Pancreas (tissue), 10 donors: ENCODE measurements at regions not wholly inside any gene's neighbourhood (a gene's known extent, or its start where the extent isn't known, plus 50 kb on each side); places are given as distances from the start of the nearest gene placed in this dataset.

Source experiments
- ATAC-seq, 4 donors: fragments of 200-7000 bp; cut with Tn5 transposase; one replicate each; pipeline versions ENCODE4 v1.8.0 to v1.9.1; 2020; ENCODE audit warnings: mild to moderate bottlenecking in 4 of 4, moderate library complexity in 4 of 4
- DNase-seq, 6 donors: peaks; one replicate each; pipeline ENCODE4 v3.0.0-alpha.2; 2020
- FAIRE-seq: peaks from 2 replicates; lab custom pipeline; 2012; peaks lifted over from hg19 to GRCh38; lab: Jason Lieb, UNC
- H3K27ac ChIP-seq, 4 donors: fragments of 200-600 bp; sonication (generic); 1 replicate in 3 of 4; 2 replicates in 1 of 4; pipeline versions ENCODE4 v1.5.0 to v1.8.0; 2020
- H3K27me3 ChIP-seq, 4 donors: fragments of 200-600 bp; one replicate each; pipeline ENCODE4 v1.8.0; 2021
- H3K36me3 ChIP-seq, 3 donors: fragments of 200-600 bp; sonication (generic) in 1 of 3; one replicate each; pipeline versions ENCODE4 v1.5.0 to v1.8.0; 2020 to 2021
- H3K4me1 ChIP-seq, 3 donors: fragments of 200-600 bp; one replicate each; pipeline ENCODE4 v1.8.0; 2021
- H3K4me3 ChIP-seq, 4 donors: fragments of 200-600 bp; sonication (generic) in 2 of 4; one replicate each; pipeline versions ENCODE4 v1.5.0 to v1.8.0; 2020 to 2021
- H3K9me3 ChIP-seq, 4 donors: fragments of 200-600 bp; one replicate each; pipeline ENCODE4 v1.8.0; 2021
- WGBS, 2 donors: extraction: QIAGEN DNeasy Blood & Tissue Kit; methylation state at CpG; one replicate each; pipeline ENCODE4 v1.1.7; 2013; 5-methylcytosine and 5-hydroxymethylcytosine counted together
- intact Hi-C, 3 donors: fragments of 100-400 bp; cut with DNase I; formaldehyde crosslinking; loops; one replicate each; pipeline versions ENCODE4 v1.11.1 to v1.14.2; 2022
- TF ChIP-seq, protein P1 (sequence below), 4 donors: fragments of 200-600 bp; sonication (generic) in 3 of 4; IDR thresholded peaks; one replicate each; pipeline versions ENCODE4 v1.5.0 to v1.8.0; 2021; ENCODE audit warnings: antibody characterized with exemption in 4 of 4
- donor health status: healthy with polysubstance abuse.
- donor health status: DM: no; HTN: no; CAD: no; lungs with moderate emphysema.
- donor health status: DM: no; HTN: no; CAD: no.
- donor health status: control.
- donor health status: control.
- donor health status: Bipolar disorder and iron deficiency.
- donor health status: DM: yes; HTN: yes; CAD: no.
- donor health status: DM: no; HTN: no; CAD: no.
- donor health status: DM: no; HTN: no; CAD: no.
- donor health status: DM: yes; HTN: yes; CAD: no.

DNA sequence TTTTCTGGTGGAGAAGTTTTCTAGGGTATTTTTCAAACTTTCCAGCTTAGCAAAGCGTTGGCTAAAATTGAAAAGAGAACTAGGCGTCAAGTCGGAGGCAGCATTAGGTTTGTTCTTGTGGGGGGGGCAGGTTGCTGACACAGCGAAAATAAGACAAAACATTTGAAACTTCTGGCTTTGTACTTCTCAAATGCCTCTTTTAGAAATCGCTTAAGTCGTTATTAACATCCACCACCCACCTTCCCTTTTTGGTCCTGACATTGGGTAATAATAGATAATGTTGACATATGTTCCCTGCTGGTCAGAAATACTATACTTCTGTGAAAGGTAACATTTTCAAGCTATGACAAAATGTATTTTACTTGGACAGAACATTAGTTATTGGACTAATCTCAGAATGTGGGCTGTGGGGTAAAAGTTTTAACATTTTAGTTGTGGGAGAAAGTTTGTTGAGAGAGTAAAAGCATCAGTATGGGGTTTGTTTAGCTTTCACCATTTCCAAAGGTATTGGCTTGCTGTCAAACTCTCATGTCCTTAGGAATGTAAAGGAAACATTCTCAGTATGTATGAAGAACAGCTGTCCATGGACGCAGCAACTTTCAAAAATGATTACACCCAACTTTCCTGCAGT, 88.1 kb upstream of the ZEB2 start:
- Histone ChIP-seq H3K9me3 (no peaks in the 10 kb centered on the region), H3K27me3 (no peaks in the 10 kb centered on the region), H3K4me1 (no peaks in the 10 kb centered on the region), H3K27ac (peak overlapping the region in 2 of 4 donors; percentile 5 to 42), H3K4me3 (no peak overlapping the region), H3K36me3 (no peaks in the 10 kb centered on the region)
- intact Hi-C loops, result no loop called here
- ATAC-seq, result peak in 2 of 4 donors; percentile 67 to 75
- no peak for FAIRE-seq
- peak in 1 of 6 donors; percentile 40 for DNase-seq
- TF ChIP-seq, protein P1, sequence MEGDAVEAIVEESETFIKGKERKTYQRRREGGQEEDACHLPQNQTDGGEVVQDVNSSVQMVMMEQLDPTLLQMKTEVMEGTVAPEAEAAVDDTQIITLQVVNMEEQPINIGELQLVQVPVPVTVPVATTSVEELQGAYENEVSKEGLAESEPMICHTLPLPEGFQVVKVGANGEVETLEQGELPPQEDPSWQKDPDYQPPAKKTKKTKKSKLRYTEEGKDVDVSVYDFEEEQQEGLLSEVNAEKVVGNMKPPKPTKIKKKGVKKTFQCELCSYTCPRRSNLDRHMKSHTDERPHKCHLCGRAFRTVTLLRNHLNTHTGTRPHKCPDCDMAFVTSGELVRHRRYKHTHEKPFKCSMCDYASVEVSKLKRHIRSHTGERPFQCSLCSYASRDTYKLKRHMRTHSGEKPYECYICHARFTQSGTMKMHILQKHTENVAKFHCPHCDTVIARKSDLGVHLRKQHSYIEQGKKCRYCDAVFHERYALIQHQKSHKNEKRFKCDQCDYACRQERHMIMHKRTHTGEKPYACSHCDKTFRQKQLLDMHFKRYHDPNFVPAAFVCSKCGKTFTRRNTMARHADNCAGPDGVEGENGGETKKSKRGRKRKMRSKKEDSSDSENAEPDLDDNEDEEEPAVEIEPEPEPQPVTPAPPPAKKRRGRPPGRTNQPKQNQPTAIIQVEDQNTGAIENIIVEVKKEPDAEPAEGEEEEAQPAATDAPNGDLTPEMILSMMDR (IDR thresholded peaks at IDR 0.05), result no peak
- WGBS, 2 donors, result 64 to 71% methylated on average over 7 of the region's 7 CpGs

DNA sequence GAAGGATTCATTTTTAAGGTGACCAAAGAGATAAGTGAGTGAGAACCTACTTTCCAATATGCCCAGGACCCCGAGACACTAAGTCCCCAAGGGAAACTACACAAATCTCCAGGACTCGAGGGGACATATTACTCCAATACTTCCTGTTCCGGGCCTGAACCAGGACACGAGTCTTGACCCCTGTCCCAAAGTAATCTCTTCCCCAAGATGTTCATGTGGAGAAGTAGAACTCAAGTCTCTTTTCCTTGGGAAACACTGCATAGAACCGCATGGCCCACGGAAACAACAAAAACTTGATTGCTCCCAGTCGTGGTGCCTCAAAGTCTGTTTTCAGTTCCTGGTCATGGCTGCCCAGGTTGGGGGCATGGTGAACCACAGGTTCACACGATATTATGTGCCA, 87.2 kb upstream of the ZEB2 start:
- DNase-seq (no peak), FAIRE-seq (no peak), ATAC-seq (peak in 1 of 4 donors; percentile 12)
- H3K27ac ChIP-seq, result peak overlapping the region in 3 of 4 donors; percentile 5 to 42 (median 9)
- H3K36me3 ChIP-seq, result no peaks in the 10 kb centered on the region
- H3K4me1 ChIP-seq, result no peaks in the 10 kb centered on the region
- no peaks in the 10 kb centered on the region for H3K27me3 ChIP-seq
- H3K4me3 ChIP-seq, result no peak overlapping the region
- TF ChIP-seq, protein P1 (IDR thresholded peaks at IDR 0.05), result no peak
- WGBS, 2 donors, result 81 to 93% methylated on average over 8 of the region's 8 CpGs
- intact Hi-C loops, result no loop called here
- no peaks in the 10 kb centered on the region for H3K9me3 ChIP-seq

DNA sequence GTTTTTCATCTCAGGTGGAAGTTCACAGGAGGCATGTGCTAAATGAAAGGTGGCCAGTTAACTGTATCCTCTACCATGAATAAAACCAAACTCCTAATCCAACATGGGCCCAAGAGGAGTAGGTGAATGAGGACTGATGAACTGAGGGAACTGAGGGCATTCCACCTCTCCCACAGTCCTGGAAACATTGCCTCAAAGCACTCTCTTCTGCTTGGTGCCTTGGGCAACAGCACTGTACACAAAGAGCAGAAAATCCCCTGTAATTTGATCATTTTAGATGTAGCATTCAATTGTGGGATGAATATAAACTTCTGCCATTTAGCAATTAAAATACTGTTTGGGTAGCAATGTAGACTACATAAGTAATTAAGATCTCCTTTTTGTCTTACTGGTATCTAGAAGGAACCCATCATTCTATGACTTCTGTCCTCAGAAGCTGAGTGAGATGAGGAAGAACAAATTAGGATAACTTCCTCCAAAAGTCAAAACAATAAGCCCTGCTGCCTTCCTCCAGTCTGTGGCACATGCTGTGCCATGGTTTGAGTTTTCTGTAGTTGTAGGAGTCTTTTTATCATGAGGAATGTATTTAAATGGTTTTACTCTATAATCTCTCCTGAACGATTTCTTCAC, 86.7 kb upstream of the ZEB2 start:
- TF ChIP-seq, protein P1 (IDR thresholded peaks at IDR 0.05), result no peak
- H3K36me3 ChIP-seq, result no peaks in the 10 kb centered on the region
- ATAC-seq (peak in 2 of 4 donors; percentile 52 to 71), FAIRE-seq (no peak), DNase-seq (no peak)
- H3K27me3 ChIP-seq, result no peaks in the 10 kb centered on the region
- intact Hi-C loops, result no loop called here
- no peaks in the 10 kb centered on the region for H3K4me1 ChIP-seq
- WGBS, 2 donors, result 68 to 69% methylated on average over 1 of the region's 1 CpG
- peak overlapping the region in 1 of 4 donors; percentile 42 for H3K27ac ChIP-seq
- no peaks in the 10 kb centered on the region for H3K9me3 ChIP-seq
- H3K4me3 ChIP-seq, result no peak overlapping the region

DNA sequence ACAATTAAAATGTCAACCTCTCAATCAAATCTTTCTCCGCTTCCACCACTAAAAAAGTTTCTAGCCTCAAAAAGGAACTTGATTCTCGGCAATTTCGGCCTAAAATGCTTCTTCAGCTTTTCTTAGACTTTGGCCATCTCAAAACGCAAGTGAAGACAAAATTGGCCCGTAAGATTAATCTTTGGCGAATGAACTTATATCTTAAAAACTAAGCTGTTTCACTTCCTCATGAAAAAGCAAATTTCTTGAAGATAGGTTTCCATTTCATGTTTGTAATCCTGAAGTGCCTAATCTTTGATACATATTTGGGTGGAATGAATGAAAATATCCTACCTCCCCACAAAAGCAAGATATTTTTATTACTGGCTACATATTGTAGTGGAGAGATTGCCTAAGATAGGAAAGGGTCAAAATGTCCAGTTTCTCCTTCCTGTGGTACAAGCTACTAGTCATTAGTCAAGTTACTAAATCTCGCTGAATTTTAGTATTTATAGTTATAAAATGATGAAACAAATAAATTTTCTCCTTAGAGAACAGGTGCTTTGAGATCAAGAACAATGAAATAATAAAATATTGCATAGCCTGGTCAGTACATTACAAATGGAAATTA, 85.4 kb upstream of the ZEB2 start:
- ATAC-seq (no peak), DNase-seq (no peak), FAIRE-seq (no peak)
- WGBS, 2 donors, result 79 to 91% methylated on average over 7 of the region's 7 CpGs
- intact Hi-C loops, result no loop called here
- Histone ChIP-seq H3K27me3 (no peaks in the 10 kb centered on the region), H3K4me3 (no peak overlapping the region), H3K4me1 (no peaks in the 10 kb centered on the region), H3K9me3 (no peaks in the 10 kb centered on the region), H3K27ac (no peak overlapping the region), H3K36me3 (no peaks in the 10 kb centered on the region)
- TF ChIP-seq, protein P1 (IDR thresholded peaks at IDR 0.05), result no peak

DNA sequence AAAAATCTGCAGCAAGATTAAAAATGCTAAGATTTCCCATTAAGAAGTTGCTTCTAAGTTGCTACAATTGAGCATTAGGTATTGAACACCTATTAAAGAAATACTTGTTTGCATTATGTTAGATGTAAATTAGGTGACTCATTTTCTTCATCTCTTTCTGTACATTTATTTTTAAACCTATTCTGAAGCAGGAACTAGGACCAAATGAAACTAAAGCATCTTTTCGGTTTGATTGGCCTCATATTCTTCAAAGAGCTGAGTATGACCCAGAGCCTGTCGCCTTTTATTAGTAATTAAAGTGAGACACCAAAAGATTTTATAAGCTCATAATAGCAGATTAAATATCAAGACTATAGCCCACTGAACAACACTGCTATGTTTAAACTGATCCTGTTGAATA, 83.4 kb upstream of the ZEB2 start:
- ATAC-seq (no peak), FAIRE-seq (no peak), DNase-seq (no peak)
- intact Hi-C loops, result no loop called here
- Histone ChIP-seq H3K4me1 (no peaks in the 10 kb centered on the region), H3K27me3 (no peaks in the 10 kb centered on the region), H3K9me3 (no peaks in the 10 kb centered on the region), H3K36me3 (no peaks in the 10 kb centered on the region), H3K27ac (no peak overlapping the region), H3K4me3 (no peak overlapping the region)
- 76 to 83% methylated on average over 2 of the region's 2 CpGs for WGBS, 2 donors
- TF ChIP-seq, protein P1 (IDR thresholded peaks at IDR 0.05), result no peak
